ENCODE measurements at regions not wholly inside any gene's neighbourhood (a gene's known extent, or its start where the extent isn't known, plus 50 kb on each side); places are given as distances from the start of the nearest gene placed in this dataset.
A peak's percentile ranks its signal among the peaks of the same experiment; 100 is the strongest.
"Not testable (repeated sequence)": the region's sequence is repeated elsewhere in the genome, so short reads cannot be mapped to it uniquely, and the experiment has no call there.

DNA sequence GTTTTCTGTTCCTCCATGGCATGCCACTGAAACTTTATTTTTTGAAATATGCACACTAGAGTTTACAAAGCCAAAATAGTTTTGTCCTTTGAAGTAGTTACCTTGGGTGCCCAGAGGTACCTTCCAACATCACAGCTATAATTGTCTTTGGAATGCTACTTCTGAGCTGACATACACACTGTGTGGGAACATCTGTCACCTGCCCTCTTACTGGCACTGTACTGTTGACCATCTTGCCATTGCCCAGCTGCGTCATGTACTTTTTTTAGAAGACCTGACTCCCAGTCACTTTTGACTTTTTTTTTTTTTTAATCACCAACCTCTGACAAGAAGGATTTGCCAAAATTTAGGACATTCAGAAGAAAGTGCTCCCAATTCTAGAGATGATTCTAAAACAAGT is 200.5 kb upstream of the CXorf66 start:
- DNase-seq (ENCODE audit: low read depth in 2 of 2), result no peak

DNA sequence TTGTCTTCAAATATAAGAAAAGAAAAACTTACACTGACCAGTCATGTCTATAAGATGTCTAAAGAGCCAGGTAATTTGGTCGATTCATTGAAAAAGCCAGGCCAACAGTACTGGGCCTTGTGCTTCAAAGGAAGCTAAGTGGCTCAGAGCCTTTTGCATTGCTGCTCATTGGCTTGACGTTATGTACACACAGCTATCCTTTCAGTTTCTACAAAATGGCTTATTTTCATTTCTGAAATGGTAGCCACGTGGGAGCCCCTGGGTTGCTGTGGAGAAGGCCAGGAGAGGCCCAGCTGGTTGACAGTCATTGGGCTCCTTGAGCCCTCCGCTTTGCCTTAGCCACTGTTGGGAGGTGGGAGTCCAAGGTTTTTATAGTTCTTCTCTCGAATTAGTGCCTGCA is 199.1 kb upstream of the CXorf66 start:
- no peak for DNase-seq (ENCODE audit: low read depth in 2 of 2)

DNA sequence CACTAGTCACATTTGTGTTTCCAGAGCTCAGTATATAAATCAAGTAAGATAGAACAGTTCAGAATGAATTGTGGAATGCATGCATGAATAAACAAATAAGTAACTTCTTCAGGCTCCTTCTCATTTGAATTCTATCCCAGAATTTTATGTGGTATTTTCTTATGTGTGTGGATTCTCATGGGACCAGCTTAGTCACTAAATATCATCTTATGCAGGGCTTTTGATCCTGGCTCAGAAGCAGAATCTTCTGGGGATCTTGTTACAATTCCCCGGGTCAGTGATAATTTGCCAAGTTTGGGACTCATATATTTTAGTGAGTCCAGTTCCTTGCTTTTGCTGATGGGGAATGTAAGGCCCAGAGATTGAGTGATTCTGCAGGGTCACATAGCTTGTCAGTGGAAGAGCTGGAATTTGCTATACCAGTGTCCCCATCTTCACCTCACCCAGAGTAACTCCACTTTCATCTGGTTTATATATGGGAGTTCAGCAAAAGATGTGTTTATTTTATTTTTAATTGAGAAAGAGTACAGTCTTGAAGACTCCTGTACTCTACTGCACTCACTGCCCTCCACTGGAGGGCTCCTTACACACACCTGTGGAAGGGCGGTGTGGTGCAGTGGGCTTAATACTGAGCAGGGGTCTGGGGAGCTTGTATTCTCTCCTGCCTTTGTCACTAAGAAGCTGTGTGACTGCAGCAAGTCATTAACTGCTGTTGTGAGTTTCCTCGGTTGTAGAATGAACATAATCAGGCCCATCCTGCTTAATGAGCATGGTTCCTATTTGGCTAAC is 198.2 kb upstream of the CXorf66 start:
- DNase-seq (ENCODE audit: low read depth in 2 of 2), result peak in 1 of 2 experiments; percentile 30

DNA sequence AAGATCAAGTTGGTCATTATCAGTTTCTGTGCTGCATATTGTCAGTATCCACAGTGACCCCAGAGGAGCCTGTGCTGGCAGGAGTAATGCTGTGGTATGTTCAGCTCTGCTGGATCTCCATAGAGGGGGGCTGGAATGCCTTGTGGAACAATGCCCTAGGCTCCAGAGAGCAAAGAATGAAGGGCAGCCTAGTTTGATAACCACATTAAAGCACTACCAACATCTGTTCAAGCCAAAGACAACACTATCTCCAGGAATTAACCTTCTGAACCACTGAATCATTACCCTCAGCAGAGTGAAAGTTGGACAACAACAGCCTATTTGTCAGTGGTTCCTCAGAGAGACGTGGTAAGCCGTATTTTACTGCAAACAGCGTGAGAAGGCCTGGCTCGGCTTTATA is 192.3 kb upstream of the CXorf66 start:
- peak in 1 of 2 experiments; percentile 35 for DNase-seq (ENCODE audit: low read depth in 2 of 2)

DNA sequence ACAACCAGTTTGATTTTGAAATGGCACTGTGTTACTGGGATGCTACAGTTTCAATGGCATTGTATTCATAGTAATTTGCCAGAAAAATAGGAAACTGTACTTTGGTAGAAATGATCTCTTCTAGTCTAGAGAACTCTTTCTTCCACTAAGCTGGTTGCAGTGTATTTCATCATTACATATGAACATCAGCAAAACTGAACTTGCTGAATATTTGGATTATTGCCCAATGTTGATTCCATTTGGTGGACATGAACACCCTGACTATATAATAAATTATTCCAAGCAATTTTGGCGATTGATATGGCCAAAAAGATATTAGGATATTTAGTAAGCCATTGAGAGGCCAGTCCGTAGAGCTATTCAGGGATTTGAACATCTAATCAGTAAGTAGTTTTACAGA is 191.8 kb upstream of the CXorf66 start:
- no peak for DNase-seq (ENCODE audit: low read depth in 2 of 2)

DNA sequence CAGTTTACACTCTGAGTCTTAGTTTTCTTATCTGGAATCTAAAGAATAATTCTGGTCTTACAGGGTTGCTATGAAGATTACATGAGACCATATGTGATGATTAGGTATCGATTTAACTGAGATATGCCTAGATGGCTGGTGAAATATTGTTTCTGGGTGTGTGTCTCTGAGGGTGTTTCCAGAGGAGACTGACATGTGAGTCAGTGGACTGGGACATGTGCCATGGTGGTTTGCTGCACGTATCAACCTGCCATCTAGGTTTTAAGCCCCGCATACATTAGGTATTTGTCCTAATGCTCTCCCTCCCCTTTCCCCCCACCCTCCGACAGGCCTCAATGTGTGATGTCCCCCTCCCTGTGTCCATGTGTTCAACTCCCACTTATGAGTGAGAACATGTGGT is 186.0 kb upstream of the CXorf66 start:
- DNase-seq (ENCODE audit: low read depth in 2 of 2), result no peak

DNA sequence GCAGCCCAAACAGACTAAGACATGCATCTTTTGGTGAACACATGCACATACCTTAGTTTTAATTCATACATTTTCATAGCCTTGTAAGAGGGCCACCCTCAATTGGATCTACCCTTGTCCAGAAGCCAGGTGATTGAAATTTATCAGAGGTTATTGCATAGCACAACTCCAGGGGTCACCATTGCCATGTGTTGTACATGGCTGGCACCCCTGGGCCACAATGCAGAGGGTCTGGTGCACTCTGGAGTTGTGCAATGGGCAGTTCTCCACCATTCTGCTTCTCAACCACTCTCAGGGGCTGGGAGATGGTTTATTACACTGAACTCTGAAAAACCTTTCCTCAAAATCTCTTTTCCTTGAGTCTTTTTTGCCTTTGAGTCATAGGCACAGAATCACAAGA is 184.4 kb upstream of the CXorf66 start:
- DNase-seq (ENCODE audit: low read depth in 2 of 2), result no peak

DNA sequence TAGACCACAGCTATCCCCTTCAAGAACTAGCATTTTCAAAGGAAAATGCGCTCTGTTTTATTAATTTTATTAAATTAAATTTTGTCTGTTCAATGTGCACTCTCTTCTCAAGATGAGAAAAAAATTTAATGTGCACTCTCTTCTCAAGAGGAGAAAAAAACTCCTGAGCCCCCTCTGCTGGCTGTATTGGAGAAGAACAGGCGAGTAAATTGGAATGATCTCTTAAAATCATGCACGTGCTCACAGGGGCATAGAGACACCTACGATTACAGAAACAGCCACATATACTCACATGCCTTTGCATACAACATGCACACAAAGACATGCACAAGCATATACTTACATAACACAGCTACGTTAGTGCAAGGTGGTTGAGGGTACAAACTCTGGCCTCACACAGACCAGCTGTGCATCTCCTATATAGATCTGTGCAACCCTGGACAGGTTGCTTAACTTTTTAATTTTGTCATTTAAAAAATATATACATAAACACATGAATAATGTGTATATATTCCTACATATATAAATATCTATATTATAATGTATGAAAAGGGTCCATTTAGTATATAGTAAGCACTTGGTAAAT is 176.2 kb upstream of the CXorf66 start:
- no peak for DNase-seq (ENCODE audit: low read depth in 2 of 2)

DNA sequence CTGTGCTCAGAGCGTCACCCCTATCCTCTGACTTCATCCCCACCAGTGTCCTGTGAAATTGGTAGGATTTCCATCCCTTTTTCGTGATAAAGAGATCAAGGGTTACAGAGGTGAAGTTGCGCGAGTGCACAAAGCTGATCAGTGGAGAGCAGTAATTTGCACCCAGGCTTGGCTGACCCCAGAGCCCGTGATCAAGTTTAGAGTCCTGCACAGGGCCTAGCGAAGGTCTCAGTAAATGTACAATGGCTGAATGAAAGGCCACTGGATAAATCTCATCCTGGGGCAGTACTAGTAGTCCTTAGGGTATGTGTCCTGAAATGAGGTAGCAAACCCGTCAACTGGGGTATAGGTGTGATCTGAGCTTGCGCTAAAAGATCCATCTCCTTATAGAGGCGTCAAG is 173.2 kb upstream of the CXorf66 start:
- not testable (repeated sequence) for DNase-seq (ENCODE audit: low read depth in 2 of 2)

DNA sequence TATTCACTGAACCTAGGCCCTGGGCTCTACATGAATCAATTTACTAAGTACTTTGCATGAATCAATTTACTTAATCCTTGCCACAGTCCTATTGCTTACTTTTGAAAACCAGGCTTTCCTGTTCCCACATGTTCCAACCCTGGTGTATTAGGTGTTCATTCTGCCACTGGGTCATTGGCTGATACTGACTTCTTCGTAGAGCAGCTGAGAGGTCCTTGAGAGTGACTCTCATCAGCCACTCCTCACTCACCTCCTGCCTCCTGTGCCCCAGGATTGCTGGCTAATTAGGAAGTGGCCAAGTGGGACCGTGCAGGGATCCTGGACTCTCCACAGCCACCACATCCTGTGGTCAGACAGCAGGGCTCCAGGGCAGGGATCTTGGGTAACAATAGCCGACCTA is 172.7 kb upstream of the CXorf66 start:
- DNase-seq (ENCODE audit: low read depth in 2 of 2), result not testable (repeated sequence)

DNA sequence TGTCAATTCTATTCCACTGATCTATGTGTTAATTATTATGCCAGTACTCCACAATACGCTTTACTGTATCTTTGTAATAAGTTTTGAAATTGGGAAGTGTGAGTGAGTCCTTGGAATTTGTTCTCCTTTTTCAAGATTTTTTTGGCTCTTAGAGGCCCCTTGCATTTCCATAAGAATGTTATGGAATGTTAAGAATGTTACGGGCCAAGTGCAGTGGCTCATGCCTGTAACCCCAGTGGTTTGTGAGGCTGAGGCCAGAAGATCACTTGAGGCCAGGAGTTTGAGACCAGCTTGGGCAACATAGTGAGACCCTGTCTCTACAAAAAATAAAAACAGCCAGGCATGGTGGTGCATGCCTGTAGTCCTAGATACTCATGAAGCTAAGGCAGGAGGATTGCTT is 167.6 kb upstream of the CXorf66 start:
- DNase-seq (ENCODE audit: low read depth in 2 of 2), result no peak

DNA sequence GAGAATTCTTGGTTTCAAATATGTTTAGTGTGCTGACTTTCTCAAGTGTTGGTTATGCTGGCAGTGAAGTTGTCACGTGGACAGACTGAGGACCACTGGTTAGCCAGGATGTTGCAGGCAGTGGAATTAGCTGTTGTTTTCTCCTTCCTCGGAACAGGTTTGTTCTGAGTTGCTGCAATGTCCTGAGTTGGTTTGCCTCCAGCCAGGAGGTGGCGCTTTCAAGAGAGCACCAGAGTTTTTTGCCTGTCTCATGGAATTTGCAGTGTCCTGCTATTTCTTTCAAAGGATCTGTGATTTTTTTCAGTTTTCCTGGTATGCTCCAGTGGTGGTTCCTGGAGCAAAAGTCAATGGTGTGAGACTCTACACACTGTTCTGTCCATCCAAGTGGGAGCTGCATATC is 158.1 kb upstream of the CXorf66 start:
- DNase-seq (ENCODE audit: low read depth in 2 of 2), result no peak

DNA sequence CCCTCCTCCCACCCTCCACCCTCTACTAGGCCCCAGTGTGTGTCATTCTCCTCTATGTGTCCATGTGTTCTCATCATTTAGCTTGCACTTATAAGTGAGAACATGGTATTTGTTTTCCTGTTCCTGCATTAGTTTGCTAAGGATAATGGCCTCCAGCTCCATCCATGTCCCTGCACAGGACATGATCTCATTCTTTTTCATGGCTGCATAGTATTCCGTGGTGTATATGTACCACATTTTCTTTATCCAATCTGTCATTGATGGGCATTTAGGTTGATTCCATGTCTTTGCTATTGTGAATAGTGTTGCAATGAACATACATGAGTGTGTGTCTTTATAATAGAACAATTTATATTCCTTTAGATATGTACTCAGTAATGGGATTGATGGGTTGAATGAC is 148.7 kb upstream of the CXorf66 start:
- DNase-seq (ENCODE audit: low read depth in 2 of 2), result not testable (repeated sequence)

DNA sequence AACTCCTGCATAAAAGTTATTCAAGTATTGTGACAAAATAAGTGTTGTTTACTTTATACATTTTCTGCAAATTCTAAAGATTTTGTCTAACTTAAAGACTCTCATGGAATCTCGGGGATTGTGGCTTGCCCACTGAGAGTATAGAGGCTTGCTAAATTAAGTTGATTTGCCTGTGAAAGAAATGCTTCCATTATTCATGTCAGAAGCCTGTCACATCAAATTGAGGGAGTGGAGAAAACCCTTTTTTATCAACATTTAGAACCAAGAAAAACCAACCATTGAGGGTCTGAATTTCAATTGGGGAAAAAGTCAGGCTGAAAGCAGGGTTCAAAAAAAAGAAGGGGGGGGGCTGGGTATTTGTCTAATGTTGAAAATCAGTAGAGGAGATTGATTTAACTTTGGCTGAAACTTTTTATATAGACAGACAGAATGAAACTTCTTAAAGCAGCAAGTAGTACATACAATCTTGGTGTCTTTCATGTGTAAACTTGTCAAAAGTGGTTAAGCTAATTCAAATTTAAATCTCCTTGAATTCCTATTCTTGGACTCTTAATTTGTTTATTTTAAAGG is 144.8 kb upstream of the CXorf66 start:
- no peak for DNase-seq (ENCODE audit: low read depth in 2 of 2)

DNA sequence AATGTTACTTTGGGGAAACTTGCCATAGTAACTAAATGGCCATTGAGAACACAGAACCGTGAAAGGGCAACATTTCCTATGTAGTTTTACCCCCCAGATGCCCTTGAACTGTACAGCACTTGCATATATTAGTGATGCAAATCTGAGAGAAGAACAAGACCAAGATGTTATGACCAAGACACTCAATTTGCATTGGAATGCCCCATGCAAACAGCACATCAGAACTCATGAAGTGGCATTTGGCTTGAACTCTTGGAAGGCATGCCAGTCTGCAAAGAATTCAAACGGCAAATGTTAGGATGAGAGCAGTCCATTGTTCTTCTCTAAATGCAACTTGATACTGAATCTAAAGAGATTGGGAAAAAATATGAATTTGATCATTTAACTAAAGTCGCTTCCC is 139.4 kb upstream of the CXorf66 start:
- DNase-seq (ENCODE audit: low read depth in 2 of 2), result no peak

DNA sequence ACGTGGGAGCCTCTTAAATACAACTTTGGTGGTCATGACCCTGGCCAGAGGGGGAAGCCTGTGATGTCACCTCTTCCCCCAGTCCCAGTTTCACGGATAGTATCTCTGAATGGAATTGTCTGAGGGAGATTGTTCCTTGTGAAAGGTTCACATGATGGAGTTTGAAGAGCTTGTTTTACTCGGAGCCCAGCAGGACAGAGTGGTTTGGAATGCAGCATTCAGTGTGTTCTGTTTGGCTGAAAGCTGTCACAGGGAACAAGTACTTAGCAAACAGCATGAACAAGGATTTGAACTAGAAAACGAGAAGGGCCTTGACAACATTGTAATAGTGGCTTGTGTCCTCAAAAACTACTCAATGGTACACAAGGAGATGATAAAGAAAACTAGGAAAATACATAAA is 133.9 kb upstream of the CXorf66 start:
- no peak for DNase-seq (ENCODE audit: low read depth in 2 of 2)

DNA sequence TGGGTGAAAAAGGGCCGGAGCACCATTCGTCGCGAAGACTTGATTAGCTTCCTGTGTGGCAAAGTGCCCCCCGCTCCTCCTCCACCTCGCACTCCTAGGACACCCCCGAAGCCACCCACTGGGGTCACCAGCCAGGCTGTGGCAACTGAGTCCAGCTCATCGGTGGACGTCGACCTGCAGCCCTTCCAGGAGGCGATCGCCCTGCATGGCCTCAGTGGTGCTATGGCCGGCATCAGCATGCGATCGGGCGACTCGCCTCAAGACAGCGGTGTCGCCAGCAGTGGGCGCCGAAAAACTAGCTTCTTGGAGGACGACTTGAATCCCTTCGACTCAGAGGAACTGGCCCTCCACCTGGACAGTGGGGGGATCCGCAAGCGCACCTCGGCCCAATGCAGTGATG is 126.8 kb upstream of the CXorf66 start:
- DNase-seq (ENCODE audit: low read depth in 2 of 2), result no peak

DNA sequence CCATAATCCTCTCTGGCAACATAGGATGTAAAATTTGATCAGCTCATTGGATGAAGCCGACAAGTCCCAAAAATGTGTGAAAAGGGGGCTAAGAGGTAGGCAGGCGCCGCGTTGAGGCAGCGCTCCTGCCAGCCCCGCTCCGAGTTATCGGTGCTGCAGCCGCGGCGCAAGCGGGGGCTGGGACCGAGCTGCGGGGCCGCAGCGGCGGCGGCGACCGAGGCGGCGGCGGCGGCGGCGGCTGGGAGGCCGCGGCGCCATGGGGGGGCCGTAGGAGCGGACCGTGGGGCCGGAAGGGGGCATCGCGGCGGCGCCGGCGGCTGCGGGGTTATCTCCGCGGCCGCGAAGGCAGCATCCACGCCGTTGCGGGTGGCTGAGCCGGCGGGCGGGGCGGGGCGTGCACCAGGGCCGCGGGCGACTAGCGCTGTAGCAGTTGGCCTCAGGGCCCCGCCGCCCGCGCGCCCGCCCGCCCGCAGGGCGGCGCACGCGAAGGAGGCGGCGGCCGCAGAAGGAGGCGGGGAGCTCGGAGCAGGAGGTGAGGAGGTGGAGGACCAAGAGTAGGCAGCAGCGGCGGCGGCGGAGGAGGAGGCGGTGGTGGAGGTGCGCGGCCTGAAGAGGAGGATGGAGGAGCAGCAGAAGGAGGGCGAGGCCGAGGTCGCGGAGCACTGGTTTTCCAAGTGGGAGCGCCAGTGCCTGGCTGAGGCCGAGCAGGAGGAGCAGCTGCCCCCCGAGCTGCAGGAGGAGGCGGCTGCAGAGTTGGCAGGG is 126.0 kb upstream of the CXorf66 start:
- no peak for DNase-seq (ENCODE audit: low read depth in 2 of 2)

DNA sequence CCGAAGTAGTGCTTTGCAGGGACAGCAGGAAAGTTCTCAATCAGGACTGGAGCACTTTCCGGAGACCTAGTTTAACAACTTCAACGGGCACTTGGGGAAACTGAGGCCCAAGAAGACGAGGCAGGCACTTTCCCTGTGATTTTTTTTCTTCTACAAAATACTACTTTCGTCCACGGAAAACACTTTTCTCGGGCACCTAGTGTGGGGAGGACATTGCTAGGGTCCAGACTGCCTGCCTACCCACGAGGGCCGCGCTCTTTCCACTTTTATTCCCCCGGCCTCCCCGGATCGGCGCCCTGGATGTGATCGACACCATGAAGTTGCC is 125.4 kb upstream of the CXorf66 start:
- DNase-seq (ENCODE audit: low read depth in 2 of 2), result no peak

DNA sequence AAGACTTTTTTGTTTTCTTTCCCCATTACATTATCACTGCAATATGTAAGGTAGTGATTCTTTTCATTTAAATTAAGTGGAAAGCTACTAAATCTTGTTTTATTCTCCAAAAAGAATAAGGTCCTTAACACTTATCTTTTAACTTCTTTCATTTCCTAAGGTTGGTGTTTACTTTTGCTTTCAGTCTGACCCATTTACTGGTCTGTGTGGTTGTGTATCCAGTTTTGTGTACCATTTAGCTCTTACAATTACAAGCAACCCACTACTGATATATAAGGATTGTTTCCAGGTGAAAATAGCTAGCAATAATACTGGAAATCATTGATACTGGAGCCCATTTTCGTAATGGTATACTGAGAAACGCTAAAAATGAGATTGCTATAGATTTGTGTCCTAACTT is 123.1 kb upstream of the CXorf66 start:
- no peak for DNase-seq (ENCODE audit: low read depth in 2 of 2)

DNA sequence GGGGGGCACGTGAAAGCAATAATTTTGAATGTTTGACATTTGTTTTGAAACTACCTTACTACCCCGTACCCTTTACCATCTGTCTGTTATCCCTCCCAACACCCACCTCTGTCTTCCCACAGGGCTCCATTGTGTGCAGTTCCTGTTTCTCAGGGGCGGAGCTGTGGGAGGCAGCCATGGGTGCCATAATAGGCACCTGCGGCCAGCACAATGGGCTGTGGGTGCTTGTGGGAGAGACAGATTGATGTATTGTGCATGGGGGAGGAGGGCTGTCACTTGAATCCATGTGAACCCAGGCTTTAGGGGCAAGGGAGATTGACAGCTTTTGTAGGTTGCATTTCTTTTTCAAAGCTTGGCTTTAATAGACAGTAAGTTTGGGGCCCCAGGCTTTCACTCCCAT is 122.6 kb upstream of the CXorf66 start:
- no peak for DNase-seq (ENCODE audit: low read depth in 2 of 2)

DNA sequence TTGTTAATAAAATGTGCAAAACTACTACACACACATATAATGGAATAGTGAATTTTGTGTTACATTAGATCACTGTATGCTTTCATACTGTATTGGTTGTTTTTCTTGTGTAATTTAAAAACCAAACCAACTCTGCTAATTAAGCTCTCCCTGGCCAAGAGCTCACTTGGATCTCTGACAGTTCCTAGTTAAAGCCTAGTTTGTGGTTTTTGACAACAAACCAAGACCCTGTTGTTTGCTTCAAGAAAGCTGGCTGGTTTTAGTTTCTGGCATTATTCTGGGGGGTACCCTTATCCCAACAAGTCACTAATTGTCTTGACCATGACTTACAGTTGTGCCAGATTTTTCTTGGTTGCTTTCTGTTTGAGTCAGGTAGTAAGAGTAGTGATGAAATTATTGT is 121.4 kb upstream of the CXorf66 start:
- DNase-seq (ENCODE audit: low read depth in 2 of 2), result no peak

DNA sequence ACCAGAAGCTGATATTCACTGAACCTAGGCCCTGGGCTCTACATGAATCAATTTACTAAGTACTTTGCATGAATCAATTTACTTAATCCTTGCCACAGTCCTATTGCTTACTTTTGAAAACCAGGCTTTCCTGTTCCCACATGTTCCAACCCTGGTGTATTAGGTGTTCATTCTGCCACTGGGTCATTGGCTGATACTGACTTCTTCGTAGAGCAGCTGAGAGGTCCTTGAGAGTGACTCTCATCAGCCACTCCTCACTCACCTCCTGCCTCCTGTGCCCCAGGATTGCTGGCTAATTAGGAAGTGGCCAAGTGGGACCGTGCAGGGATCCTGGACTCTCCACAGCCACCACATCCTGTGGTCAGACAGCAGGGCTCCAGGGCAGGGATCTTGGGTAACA is 109.5 kb upstream of the CXorf66 start:
- DNase-seq (ENCODE audit: low read depth in 2 of 2), result not testable (repeated sequence)
